GM18867 (cell line): ENCODE measurements at regions not wholly inside any gene's neighbourhood (a gene's known extent, or its start where the extent isn't known, plus 50 kb on each side); places are given as distances from the start of the nearest gene placed in this dataset.

Source experiments
- ATAC-seq: cut with Tn5 transposase; IDR thresholded peaks from one replicate; pipeline ENCODE4 v1.9.1; 2021; ENCODE audit warnings: mild to moderate bottlenecking, moderate library complexity; ENCODE audit not compliant: unreplicated experiment

GRCh38 chr4:180794333-180794732, 1448.9 kb upstream of the TENM3 start:
- no peak for ATAC-seq

- no peak for ATAC-seq
Measured at GRCh38 chr4:180798036-180798577, 1445.1 kb upstream of the TENM3 start.

- no peak for ATAC-seq
Measured at GRCh38 chr4:180799798-180800197, 1443.4 kb upstream of the TENM3 start.

GRCh38 chr4:180805101-180805500, 1438.1 kb upstream of the TENM3 start:
- ATAC-seq = no peak

- ATAC-seq = no peak
Measured at GRCh38 chr4:180808862-180809261, 1434.3 kb upstream of the TENM3 start.

GRCh38 chr4:180809439-180809838, 1433.8 kb upstream of the TENM3 start:
- ATAC-seq = no peak

GRCh38 chr4:180810581-180810980, 1432.6 kb upstream of the TENM3 start:
- no peak for ATAC-seq

- no peak for ATAC-seq
Measured at GRCh38 chr4:180811556-180811955, 1431.6 kb upstream of the TENM3 start.

GRCh38 chr4:180812783-180813182, 1430.4 kb upstream of the TENM3 start:
- no peak for ATAC-seq

GRCh38 chr4:180814875-180815417, 1428.3 kb upstream of the TENM3 start:
- no peak for ATAC-seq

- ATAC-seq = no peak
Measured at GRCh38 chr4:180817529-180817928, 1425.7 kb upstream of the TENM3 start.

GRCh38 chr4:180823108-180823507, 1420.1 kb upstream of the TENM3 start:
- no peak for ATAC-seq

- ATAC-seq = no peak
Measured at GRCh38 chr4:180827232-180828009, 1415.8 kb upstream of the TENM3 start.

GRCh38 chr4:180828455-180829018, 1414.7 kb upstream of the TENM3 start:
- ATAC-seq = no peak

- no peak for ATAC-seq
Measured at GRCh38 chr4:180832073-180832472, 1411.1 kb upstream of the TENM3 start.

- peak; percentile 55 for ATAC-seq
Measured at GRCh38 chr4:180840142-180840541, 1403.1 kb upstream of the TENM3 start.

GRCh38 chr4:180850318-180850940, 1392.8 kb upstream of the TENM3 start:
- no peak for ATAC-seq

- ATAC-seq = no peak
Measured at GRCh38 chr4:180852738-180853137, 1390.5 kb upstream of the TENM3 start.

GRCh38 chr4:180855184-180855583, 1388.0 kb upstream of the TENM3 start:
- ATAC-seq = no peak

GRCh38 chr4:180860089-180860720, 1383.0 kb upstream of the TENM3 start:
- no peak for ATAC-seq

- no peak for ATAC-seq
Measured at GRCh38 chr4:180861651-180862050, 1381.6 kb upstream of the TENM3 start.
